IMR-90 (cell line): ENCODE measurements at regions not wholly inside any gene's neighbourhood (a gene's known extent, or its start where the extent isn't known, plus 50 kb on each side); places are given as distances from the start of the nearest gene placed in this dataset.

Experiments used
- ATAC-seq: fragments of 200-7000 bp; cut with Tn5 transposase; 2 replicates; pipeline ENCODE4 v1.9.1; 2020; ENCODE audit warnings: low read depth, mild to moderate bottlenecking, moderate library complexity
- BruUV-seq: library from RNA; stranded (reverse); fragments of 400-500 nt; replicated peaks from 2 replicates; lab custom pipeline; 2021; lab: Mats Ljungman, UMichigan
- CTCF ChIA-PET: fragments of 300-600 bp; formaldehyde crosslinking; extraction: SDS; loops from one replicate; lab custom pipeline; 2021; ENCODE audit warnings: antibody characterized with exemption; lab: Yijun Ruan, JAX
- POLR2A ChIA-PET: fragments of 300-600 bp; sonication (Branson Sonifier 250); formaldehyde crosslinking; loops from one replicate; lab custom pipeline; 2022; ENCODE audit warnings: antibody characterized with exemption; ENCODE audit not compliant: unreplicated experiment; lab: Charles Lee
- DNase-seq: peaks from one replicate; pipeline ENCODE4 v3.0.0; 2013
- H2AFZ ChIP-seq: replicated peaks from 2 replicates; pipeline ENCODE3; 2013; ENCODE audit warnings: low read length, mild to moderate bottlenecking; ENCODE audit not compliant: poor library complexity
- H2AK5ac ChIP-seq: 2 replicates; pipeline ENCODE4 v1.6.1; 2013; ENCODE audit warnings: low read depth, low read length, inconsistent platforms
- H2AK9ac ChIP-seq: replicated peaks from 2 replicates; pipeline ENCODE3; 2013; ENCODE audit warnings: mild to moderate bottlenecking, low read depth, low read length, moderate library complexity; ENCODE audit not compliant: poor library complexity
- H2BK120ac ChIP-seq: 2 replicates; pipeline ENCODE4 v1.6.1; 2013; ENCODE audit warnings: low read depth, low read length, inconsistent platforms
- H2BK15ac ChIP-seq: 3 replicates; pipeline ENCODE4 v1.6.1; 2013; ENCODE audit warnings: low read depth, low read length, inconsistent platforms
- H2BK20ac ChIP-seq: 2 replicates; pipeline ENCODE4 v1.6.1; 2013; ENCODE audit warnings: low read depth, mild to moderate bottlenecking, inconsistent platforms, low read length, moderate library complexity
- H2BK5ac ChIP-seq: 2 replicates; pipeline ENCODE4 v1.6.1; 2013; ENCODE audit warnings: mild to moderate bottlenecking, low read depth, low read length, inconsistent platforms; ENCODE audit not compliant: poor library complexity, severe bottlenecking
- H3K14ac ChIP-seq: replicated peaks from 2 replicates; pipeline ENCODE4 v1.6.1; 2013; ENCODE audit warnings: low read depth, low read length, inconsistent platforms
- H3K18ac ChIP-seq: 2 replicates; pipeline ENCODE4 v1.6.1; 2013; ENCODE audit warnings: low read depth, low read length, control low read depth
- H3K23ac ChIP-seq: 2 replicates; pipeline ENCODE4 v1.6.1; 2013; ENCODE audit warnings: low read depth, low read length, inconsistent platforms
- H3K27ac ChIP-seq: 2 replicates; pipeline ENCODE4 v1.5.1; 2013; ENCODE audit warnings: mild to moderate bottlenecking, control low read depth, low read length; ENCODE audit not compliant: insufficient read depth
- H3K27me3 ChIP-seq: 2 replicates; pipeline ENCODE4 v1.6.1; 2013; ENCODE audit warnings: low read length; ENCODE audit not compliant: control insufficient read depth, insufficient read depth
- H3K36me3 ChIP-seq: 2 replicates; pipeline ENCODE4 v1.6.1; 2013; ENCODE audit warnings: low read length, mixed read lengths; ENCODE audit not compliant: control insufficient read depth, insufficient read depth
- H3K4ac ChIP-seq: 2 replicates; pipeline ENCODE4 v1.6.1; 2013; ENCODE audit warnings: low read depth, low read length, inconsistent platforms
- H3K4me1 ChIP-seq: 2 replicates; pipeline ENCODE4 v1.6.1; 2013; ENCODE audit warnings: low read length, mixed read lengths; ENCODE audit not compliant: control insufficient read depth, insufficient read depth
- H3K4me2 ChIP-seq: 2 replicates; pipeline ENCODE4 v1.6.1; 2013; ENCODE audit warnings: low read depth, mild to moderate bottlenecking, control low read depth, low read length, moderate library complexity
- H3K4me3 ChIP-seq: 2 replicates; pipeline ENCODE4 v1.5.1; 2013; ENCODE audit warnings: low read depth, mild to moderate bottlenecking, control low read depth, low read length, moderate library complexity; ENCODE audit not compliant: insufficient read depth
- H3K56ac ChIP-seq: 2 replicates; pipeline ENCODE4 v1.6.1; 2013; ENCODE audit warnings: low read length, inconsistent platforms; ENCODE audit not compliant: insufficient read depth; ENCODE audit errors: extremely low read depth
- H3K79me1 ChIP-seq, 2 experiments: 2 replicates each; pipeline ENCODE4 v1.6.1; 2013; ENCODE audit warnings: low read length in 2 of 2, inconsistent platforms in 1 of 2, low read depth in 1 of 2
- H3K9ac ChIP-seq: 2 replicates; pipeline ENCODE4 v1.6.1; 2013; ENCODE audit warnings: low read depth, low read length, control low read depth
- H3K9me1 ChIP-seq: 2 replicates; pipeline ENCODE4 v1.6.1; 2013; ENCODE audit warnings: low read length, inconsistent platforms; ENCODE audit not compliant: insufficient read depth
- H3K9me3 ChIP-seq: 2 replicates; pipeline ENCODE4 v1.6.1; 2013; ENCODE audit warnings: low read length; ENCODE audit not compliant: control insufficient read depth, insufficient read depth
- H4K20me1 ChIP-seq: 2 replicates; pipeline ENCODE4 v1.6.1; 2013; ENCODE audit warnings: low read length, inconsistent platforms; ENCODE audit not compliant: insufficient read depth
- H4K5ac ChIP-seq: 2 replicates; pipeline ENCODE4 v1.6.1; 2013; ENCODE audit warnings: mild to moderate bottlenecking, low read depth, low read length, control low read depth
- H4K8ac ChIP-seq, 2 experiments: 2 replicates each; pipeline ENCODE4 v1.6.1; 2013; ENCODE audit warnings: low read depth in 2 of 2, low read length in 2 of 2, control low read depth in 1 of 2, inconsistent platforms in 1 of 2
- H4K91ac ChIP-seq: 2 replicates; pipeline ENCODE4 v1.6.1; 2013; ENCODE audit warnings: low read depth, low read length, inconsistent platforms; ENCODE audit not compliant: insufficient read depth
- BHLHE40 ChIP-seq: fragments of 150-350 bp; IDR thresholded peaks from 2 replicates; pipeline ENCODE4 v1.6.1; 2016; ENCODE audit warnings: mild to moderate bottlenecking, low read depth, low read length
- CEBPB ChIP-seq: IDR thresholded peaks from 2 replicates; pipeline ENCODE4 v1.6.1; 2012; ENCODE audit warnings: low read depth, low read length, improper control_type of control experiment
- CHD1 ChIP-seq: IDR thresholded peaks from 2 replicates; pipeline ENCODE4 v1.6.1; 2012; ENCODE audit warnings: low read depth, low read length, improper control_type of control experiment
- FOS ChIP-seq: fragments of 150-350 bp; IDR thresholded peaks from 2 replicates; pipeline ENCODE4 v1.6.1; 2016; ENCODE audit warnings: low read depth, low read length
- MAFK ChIP-seq: IDR thresholded peaks from 2 replicates; pipeline ENCODE4 v1.6.1; 2012; ENCODE audit warnings: low read depth, low read length, improper control_type of control experiment
- MAZ ChIP-seq: IDR thresholded peaks from 2 replicates; pipeline ENCODE4 v1.6.1; 2012; ENCODE audit warnings: low read depth, mild to moderate bottlenecking, low read length, improper control_type of control experiment, moderate library complexity, borderline replicate concordance
- MXI1 ChIP-seq: IDR thresholded peaks from 2 replicates; pipeline ENCODE4 v1.6.1; 2012; ENCODE audit warnings: low read depth, mild to moderate bottlenecking, low read length, moderate library complexity, borderline replicate concordance
- NFE2L2 ChIP-seq: fragments of 150-350 bp; IDR thresholded peaks from 2 replicates; pipeline ENCODE4 v1.6.1; 2016; ENCODE audit warnings: low read depth, mild to moderate bottlenecking, low read length
- POLR2A ChIP-seq: IDR thresholded peaks from 2 replicates; pipeline ENCODE4 v1.6.1; 2012; ENCODE audit warnings: mild to moderate bottlenecking, low read depth, low read length
- RAD21 ChIP-seq: IDR thresholded peaks from 2 replicates; pipeline ENCODE4 v1.6.1; 2012; ENCODE audit warnings: low read length, improper control_type of control experiment
- RCOR1 ChIP-seq: IDR thresholded peaks from 2 replicates; pipeline ENCODE4 v1.6.1; 2012; ENCODE audit warnings: mild to moderate bottlenecking, low read length, improper control_type of control experiment; ENCODE audit not compliant: insufficient replicate concordance
- RFX5 ChIP-seq: IDR thresholded peaks from 2 replicates; pipeline ENCODE4 v1.8.0; 2012; ENCODE audit warnings: low read depth, mild to moderate bottlenecking, low read length, moderate library complexity
- SMC3 ChIP-seq: fragments of 150-350 bp; IDR thresholded peaks from 2 replicates; pipeline ENCODE4 v1.6.1; 2016; ENCODE audit warnings: low read depth, mild to moderate bottlenecking, antibody characterized with exemption, low read length, moderate library complexity
- WGBS, 2 experiments: methylation state at CpG; one replicate each; pipeline versions ENCODE4 v1.1.5 to v1.1.7; 2013; ENCODE audit warnings: missing lambda C conversion rate in 2 of 2; ENCODE audit not compliant: insufficient read length in 1 of 2; ENCODE audit errors: extremely low coverage in 2 of 2; 5-methylcytosine and 5-hydroxymethylcytosine counted together
- dilution Hi-C: fragments of 300-500 bp; cut with HindIII; formaldehyde crosslinking; loops from one replicate; pipeline ENCODE4 v1.14.3; 2018; ENCODE audit warnings: low sequenced_read_pairs; ENCODE audit not compliant: unreplicated experiment
- in situ Hi-C: fragments of 300-500 bp; cut with MboI; formaldehyde crosslinking; loops from 3 replicates; pipeline ENCODE4 v1.14.3; 2019; ENCODE audit warnings: low sequenced_read_pairs, inconsistent platforms, mixed read lengths
- intact Hi-C: fragments of 100-400 bp; cut with micrococcal nuclease; formaldehyde crosslinking; loops from 2 replicates; pipeline ENCODE4 v1.10.0; 2022
- TF ChIP-seq, protein P1 (sequence below): conservative IDR thresholded peaks from 2 replicates; pipeline ENCODE4 v1.5.1; 2012; ENCODE audit warnings: mild to moderate bottlenecking, low read depth, low read length, improper control_type of control experiment
- TF ChIP-seq, protein P2 (sequence below): fragments of 150-350 bp; IDR thresholded peaks from 2 replicates; pipeline ENCODE4 v1.6.1; 2016; ENCODE audit warnings: low read depth, mild to moderate bottlenecking, low read length, moderate library complexity, borderline replicate concordance
- TF ChIP-seq, protein P3 (sequence below): fragments of 150-350 bp; IDR thresholded peaks from 2 replicates; pipeline ENCODE4 v1.6.1; 2017; ENCODE audit warnings: mild to moderate bottlenecking, antibody characterized with exemption, low read length, low read depth

DNA sequence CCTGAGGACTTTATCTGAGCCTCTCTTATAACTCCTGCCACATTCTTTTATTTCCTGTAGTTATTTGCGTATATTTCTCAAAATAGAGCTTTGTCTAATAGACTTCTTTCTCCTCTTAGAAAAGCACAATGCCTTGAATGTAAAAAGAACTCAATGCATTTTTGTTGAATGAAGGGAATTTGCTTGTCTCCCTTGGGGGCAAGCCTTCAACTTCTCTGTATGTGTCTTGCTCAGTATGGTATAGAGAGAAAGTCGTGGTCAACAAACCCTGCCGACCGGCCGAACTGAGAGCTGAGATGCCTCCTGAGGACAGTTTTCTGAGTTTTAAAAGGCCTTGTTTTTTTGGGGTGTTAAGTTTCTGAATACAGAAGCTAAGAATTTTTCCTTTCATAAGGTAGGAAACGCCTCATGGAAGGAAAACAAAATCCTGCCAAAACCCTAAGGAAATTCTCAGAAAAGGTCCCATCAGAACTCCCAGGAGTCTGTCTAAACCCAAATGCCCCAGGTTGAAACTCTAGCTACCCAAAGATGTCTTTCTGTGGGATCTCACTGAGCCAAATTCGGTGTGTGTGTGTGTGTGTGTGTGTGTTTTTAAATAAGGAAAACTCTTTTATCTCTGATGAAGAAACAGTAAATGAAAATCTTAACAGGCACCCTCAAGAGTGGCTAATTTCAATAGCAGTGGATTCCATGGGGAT lies 136.6 kb downstream of the C12orf75 start:
- no peak overlapping the region for H3K14ac ChIP-seq
- no peak overlapping the region for H3K18ac ChIP-seq
- no peaks in the 10 kb centered on the region for H3K9me3 ChIP-seq
- in situ Hi-C loops (no loop called here), dilution Hi-C loops (no loop called here), intact Hi-C loops (no loop called here)
- H2BK20ac ChIP-seq, result no peak overlapping the region
- no peak overlapping the region for H4K8ac ChIP-seq
- H2BK15ac ChIP-seq, result no peak overlapping the region
- H3K4me1 ChIP-seq, result no peaks in the 10 kb centered on the region
- CTCF ChIA-PET, result interaction anchor here (0.7 kb wide), 1 partner anchor 120 kb away, joined by 3 read pairs; no protein-coding TSS in a partner anchor
- no peak overlapping the region for H2BK120ac ChIP-seq
- DNase-seq, result no peak
- no peak overlapping the region for H3K4ac ChIP-seq
- no peak overlapping the region for H3K4me2 ChIP-seq
- TF ChIP-seq MAFK (no peak), POLR2A (no peak), MAZ (no peak), MXI1 (no peak), RFX5 (no peak), SMC3 (no peak), RCOR1 (no peak), BHLHE40 (no peak), RAD21 (no peak), CHD1 (no peak), FOS (no peak), NFE2L2 (no peak), CEBPB (no peak)
- TF ChIP-seq, protein P1, sequence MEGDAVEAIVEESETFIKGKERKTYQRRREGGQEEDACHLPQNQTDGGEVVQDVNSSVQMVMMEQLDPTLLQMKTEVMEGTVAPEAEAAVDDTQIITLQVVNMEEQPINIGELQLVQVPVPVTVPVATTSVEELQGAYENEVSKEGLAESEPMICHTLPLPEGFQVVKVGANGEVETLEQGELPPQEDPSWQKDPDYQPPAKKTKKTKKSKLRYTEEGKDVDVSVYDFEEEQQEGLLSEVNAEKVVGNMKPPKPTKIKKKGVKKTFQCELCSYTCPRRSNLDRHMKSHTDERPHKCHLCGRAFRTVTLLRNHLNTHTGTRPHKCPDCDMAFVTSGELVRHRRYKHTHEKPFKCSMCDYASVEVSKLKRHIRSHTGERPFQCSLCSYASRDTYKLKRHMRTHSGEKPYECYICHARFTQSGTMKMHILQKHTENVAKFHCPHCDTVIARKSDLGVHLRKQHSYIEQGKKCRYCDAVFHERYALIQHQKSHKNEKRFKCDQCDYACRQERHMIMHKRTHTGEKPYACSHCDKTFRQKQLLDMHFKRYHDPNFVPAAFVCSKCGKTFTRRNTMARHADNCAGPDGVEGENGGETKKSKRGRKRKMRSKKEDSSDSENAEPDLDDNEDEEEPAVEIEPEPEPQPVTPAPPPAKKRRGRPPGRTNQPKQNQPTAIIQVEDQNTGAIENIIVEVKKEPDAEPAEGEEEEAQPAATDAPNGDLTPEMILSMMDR, result no peak
- TF ChIP-seq, protein P2, sequence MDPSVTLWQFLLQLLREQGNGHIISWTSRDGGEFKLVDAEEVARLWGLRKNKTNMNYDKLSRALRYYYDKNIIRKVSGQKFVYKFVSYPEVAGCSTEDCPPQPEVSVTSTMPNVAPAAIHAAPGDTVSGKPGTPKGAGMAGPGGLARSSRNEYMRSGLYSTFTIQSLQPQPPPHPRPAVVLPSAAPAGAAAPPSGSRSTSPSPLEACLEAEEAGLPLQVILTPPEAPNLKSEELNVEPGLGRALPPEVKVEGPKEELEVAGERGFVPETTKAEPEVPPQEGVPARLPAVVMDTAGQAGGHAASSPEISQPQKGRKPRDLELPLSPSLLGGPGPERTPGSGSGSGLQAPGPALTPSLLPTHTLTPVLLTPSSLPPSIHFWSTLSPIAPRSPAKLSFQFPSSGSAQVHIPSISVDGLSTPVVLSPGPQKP, result no peak
- TF ChIP-seq, protein P3, sequence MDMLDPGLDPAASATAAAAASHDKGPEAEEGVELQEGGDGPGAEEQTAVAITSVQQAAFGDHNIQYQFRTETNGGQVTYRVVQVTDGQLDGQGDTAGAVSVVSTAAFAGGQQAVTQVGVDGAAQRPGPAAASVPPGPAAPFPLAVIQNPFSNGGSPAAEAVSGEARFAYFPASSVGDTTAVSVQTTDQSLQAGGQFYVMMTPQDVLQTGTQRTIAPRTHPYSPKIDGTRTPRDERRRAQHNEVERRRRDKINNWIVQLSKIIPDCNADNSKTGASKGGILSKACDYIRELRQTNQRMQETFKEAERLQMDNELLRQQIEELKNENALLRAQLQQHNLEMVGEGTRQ, result no peak
- no peak overlapping the region for H3K23ac ChIP-seq
- no peak overlapping the region for H3K27ac ChIP-seq
- no peak overlapping the region for H3K9ac ChIP-seq
- H4K20me1 ChIP-seq, result no peaks in the 10 kb centered on the region
- H2BK5ac ChIP-seq, result no peak overlapping the region
- H3K27me3 ChIP-seq, result peaks cover 10% of the 10 kb centered on the region
- WGBS, 2 experiments, result no CpG with 5 or more reads among the region's 7 CpGs
- H3K9me1 ChIP-seq, result peaks cover 3% of the 10 kb centered on the region; the same call in 1 of the 2 replicates
- no TSS peak for BruUV-seq
- H3K79me1 ChIP-seq, result no peaks in the 10 kb centered on the region
- no peak overlapping the region for H2AK5ac ChIP-seq
- H3K36me3 ChIP-seq, result no peaks in the 10 kb centered on the region
- H2AFZ ChIP-seq, result no peak overlapping the region
- H2AK9ac ChIP-seq, result no peak overlapping the region
- no peak for ATAC-seq
- POLR2A ChIA-PET, result no interaction called here
- no peak overlapping the region for H4K5ac ChIP-seq
- no peak overlapping the region for H3K56ac ChIP-seq
- no peak overlapping the region for H4K91ac ChIP-seq
- H3K4me3 ChIP-seq, result no peak overlapping the region
